GM21528 (cell line): ENCODE measurements at regions not wholly inside any gene's neighbourhood (a gene's known extent, or its start where the extent isn't known, plus 50 kb on each side); places are given as distances from the start of the nearest gene placed in this dataset.

Experiments
- ATAC-seq: cut with Tn5 transposase; IDR thresholded peaks from one replicate; pipeline ENCODE4 v1.9.1; 2021; ENCODE audit warnings: mild to moderate bottlenecking, moderate library complexity; ENCODE audit not compliant: unreplicated experiment, low FRiP score

- no peak for ATAC-seq
Measured at GRCh38 chr12:124184456-124184855, 110.4 kb upstream of the RFLNA start.

- ATAC-seq: no peak
Measured at GRCh38 chr12:124185971-124186686, 108.8 kb upstream of the RFLNA start.

- ATAC-seq: no peak
Measured at GRCh38 chr12:124188084-124188483, 106.8 kb upstream of the RFLNA start.

GRCh38 chr12:124188561-124189405 lies 106.1 kb upstream of the RFLNA start:
- ATAC-seq: no peak

- no peak for ATAC-seq
Measured at GRCh38 chr12:124190312-124191023, 104.4 kb upstream of the RFLNA start.

GRCh38 chr12:124191024-124191359 lies 103.9 kb upstream of the RFLNA start:
- no peak for ATAC-seq

- ATAC-seq: no peak
Measured at GRCh38 chr12:124191966-124192365, 102.9 kb upstream of the RFLNA start.

GRCh38 chr12:124194264-124194892 lies 100.5 kb upstream of the RFLNA start:
- ATAC-seq: no peak

GRCh38 chr12:124194893-124195566 lies 99.9 kb upstream of the RFLNA start:
- no peak for ATAC-seq

- no peak for ATAC-seq
Measured at GRCh38 chr12:124195567-124195942, 99.3 kb upstream of the RFLNA start.

GRCh38 chr12:124196236-124196635 lies 98.7 kb upstream of the RFLNA start:
- no peak for ATAC-seq

GRCh38 chr12:124201248-124201647 lies 93.6 kb upstream of the RFLNA start:
- ATAC-seq: no peak

GRCh38 chr12:124203176-124203575 lies 91.7 kb upstream of the RFLNA start:
- no peak for ATAC-seq

- no peak for ATAC-seq
Measured at GRCh38 chr12:124205405-124205804, 89.5 kb upstream of the RFLNA start.

- ATAC-seq: no peak
Measured at GRCh38 chr12:124207049-124207448, 87.8 kb upstream of the RFLNA start.

- ATAC-seq: no peak
Measured at GRCh38 chr12:124207617-124208016, 87.3 kb upstream of the RFLNA start.

GRCh38 chr12:124208489-124208888 lies 86.4 kb upstream of the RFLNA start:
- no peak for ATAC-seq

GRCh38 chr12:124210991-124211577 lies 83.8 kb upstream of the RFLNA start:
- ATAC-seq: no peak

GRCh38 chr12:124211753-124212152 lies 83.1 kb upstream of the RFLNA start:
- no peak for ATAC-seq
